Spleen (tissue), 11 donors: ENCODE measurements at regions not wholly inside any gene's neighbourhood (a gene's known extent, or its start where the extent isn't known, plus 50 kb on each side); places are given as distances from the start of the nearest gene placed in this dataset.

Experiments
- DNase-seq: peaks from one replicate; pipeline ENCODE4 v3.0.0-alpha.2; 2020
- H3K27ac ChIP-seq, 8 donors: fragments of 200-600 bp; sonication (generic) in 7 of 8; 1 replicate in 4 of 8; 2 replicates in 4 of 8; pipeline versions ENCODE4 v1.5.0 to v1.8.0; 2016 to 2021; ENCODE audit warnings: inconsistent platforms in 4 of 8, mild to moderate bottlenecking in 4 of 8, moderate library complexity in 1 of 8
- H3K27me3 ChIP-seq, 7 donors: fragments of 200-600 bp; sonication (generic) in 6 of 7; replicated peaks in 1 of 7; 1 replicate in 4 of 7; 2 replicates in 3 of 7; pipeline versions ENCODE4 v1.5.0 to v1.8.0; 2016 to 2021; ENCODE audit warnings: inconsistent platforms in 3 of 7, mild to moderate bottlenecking in 1 of 7
- H3K36me3 ChIP-seq, 6 donors: fragments of 200-600 bp; sonication (generic) in 5 of 6; 1 replicate in 4 of 6; 2 replicates in 2 of 6; pipeline versions ENCODE4 v1.5.0 to v1.8.0; 2016 to 2021; ENCODE audit warnings: inconsistent platforms in 2 of 6
- H3K4me1 ChIP-seq, 6 donors: fragments of 200-600 bp; sonication (generic) in 5 of 6; 1 replicate in 3 of 6; 2 replicates in 3 of 6; pipeline versions ENCODE4 v1.5.0 to v1.8.0; 2016 to 2021; ENCODE audit warnings: inconsistent platforms in 3 of 6
- H3K4me3 ChIP-seq, 8 donors: fragments of 200-600 bp; sonication (generic) in 7 of 8; 1 replicate in 4 of 8; 2 replicates in 4 of 8; pipeline versions ENCODE4 v1.5.0 to v1.8.0; 2016 to 2021; ENCODE audit warnings: inconsistent platforms in 4 of 8, mild to moderate bottlenecking in 4 of 8, moderate library complexity in 2 of 8
- H3K9me3 ChIP-seq, 8 donors: fragments of 200-600 bp; sonication (generic) in 7 of 8; 1 replicate in 4 of 8; 2 replicates in 4 of 8; pipeline versions ENCODE4 v1.5.0 to v1.8.0; 2016 to 2021; ENCODE audit warnings: inconsistent platforms in 4 of 8
- CTCF ChIP-seq, 11 experiments: fragments of 200-600 bp in 7 of 11; fragments of 450-650 bp in 4 of 11; sonication (generic) in 4 of 11; IDR thresholded peaks in 8 of 11; conservative IDR thresholded peaks in 3 of 11; 1 replicate in 7 of 11; 2 replicates in 4 of 11; pipeline versions ENCODE4 v1.4.0 to v1.8.0; 2016 to 2021; ENCODE audit warnings: antibody characterized with exemption in 11 of 11, inconsistent platforms in 4 of 11, mild to moderate bottlenecking in 1 of 11
- POLR2A ChIP-seq, 3 donors: fragments of 450-650 bp; IDR thresholded peaks; one replicate each; pipeline ENCODE4 v1.5.1; 2017; ENCODE audit warnings: antibody characterized with exemption in 3 of 3, mild to moderate bottlenecking in 1 of 3
- POLR2AphosphoS5 ChIP-seq, 3 donors: sonication (generic); formaldehyde crosslinking; IDR thresholded peaks; one replicate each; pipeline ENCODE4 v1.5.1; 2017; ENCODE audit warnings: antibody characterized with exemption in 3 of 3
- WGBS, 5 donors: extraction: QIAGEN DNeasy Blood & Tissue Kit in 3 of 5; methylation state at CpG; one replicate each; pipeline versions ENCODE4 v1.1.5 to v1.1.7; 2013 to 2018; 5-methylcytosine and 5-hydroxymethylcytosine counted together
- intact Hi-C: fragments of 100-400 bp; cut with DNase I; formaldehyde crosslinking; loops from one replicate; pipeline ENCODE4 v1.15.0; 2023; ENCODE audit warnings: low total_unique reads
- donor health status: healthy with polysubstance abuse.
- donor health status: DM: no; HTN: no; CAD: no; lungs with moderate emphysema.
- donor health status: DM: no; HTN: no; CAD: no.
- donor health status: Bipolar disorder and iron deficiency.
- donor health status: healthy.
- donor health status: DM: no; HTN: no; CAD: no.
- donor health status: DM: yes; HTN: yes; CAD: no.

GRCh38 chr16:50862818-50863643 lies 121.1 kb downstream of the CYLD start:
- Histone ChIP-seq H3K4me1 (no peaks in the 10 kb centered on the region), H3K9me3 (peaks cover 0 to 4% (median 0%) of the 10 kb centered on the region in 8 donors), H3K4me3 (no peak overlapping the region), H3K27me3 (no peaks in the 10 kb centered on the region), H3K27ac (no peak overlapping the region), H3K36me3 (no peaks in the 10 kb centered on the region)
- intact Hi-C loops = no loop called here
- 82 to 91% (median 86%) methylated on average over 21 to 25 of the region's 25 CpGs for WGBS, 5 donors
- TF ChIP-seq POLR2AphosphoS5 (IDR thresholded peaks at IDR 0.05) = no peak
- no peak for TF ChIP-seq POLR2A (IDR thresholded peaks at IDR 0.05)
- TF ChIP-seq CTCF (IDR thresholded peaks at IDR 0.05 in 8 of 11, conservative IDR thresholded peaks at IDR 0.05 in 3 of 11) = no peak
- no peak for DNase-seq

- H3K9me3 ChIP-seq = no peaks in the 10 kb centered on the region
- 58 to 73% (median 63%) methylated on average over 4 of the region's 4 CpGs for WGBS, 5 donors
- H3K4me1 ChIP-seq = no peaks in the 10 kb centered on the region
- H3K27ac ChIP-seq = no peak overlapping the region
- H3K27me3 ChIP-seq = peaks cover 0 to under 1% (median 0%) of the 10 kb centered on the region in 7 donors
- DNase-seq = no peak
- no peaks in the 10 kb centered on the region for H3K36me3 ChIP-seq
- no peak overlapping the region for H3K4me3 ChIP-seq
- TF ChIP-seq POLR2AphosphoS5 (IDR thresholded peaks at IDR 0.05) (no peak), CTCF (IDR thresholded peaks at IDR 0.05 in 8 of 11, conservative IDR thresholded peaks at IDR 0.05 in 3 of 11) (no peak), POLR2A (IDR thresholded peaks at IDR 0.05) (no peak)
- intact Hi-C loops = no loop called here
Measured at GRCh38 chr16:50861970-50862411, 120.1 kb downstream of the CYLD start.

- Histone ChIP-seq H3K4me3 (no peak overlapping the region), H3K36me3 (no peaks in the 10 kb centered on the region), H3K27ac (no peak overlapping the region), H3K27me3 (peaks cover 0 to 6% (median 0%) of the 10 kb centered on the region in 7 donors), H3K9me3 (peaks cover 0 to 4% (median 0%) of the 10 kb centered on the region in 8 donors), H3K4me1 (no peaks in the 10 kb centered on the region)
- WGBS, 5 donors = 75 to 86% (median 78%) methylated on average over 4 of the region's 4 CpGs
- DNase-seq = no peak
- intact Hi-C loops = no loop called here
- no peak for TF ChIP-seq CTCF (IDR thresholded peaks at IDR 0.05 in 8 of 11, conservative IDR thresholded peaks at IDR 0.05 in 3 of 11)
- TF ChIP-seq POLR2AphosphoS5 (IDR thresholded peaks at IDR 0.05) = no peak
- TF ChIP-seq POLR2A (IDR thresholded peaks at IDR 0.05) = no peak
Measured at GRCh38 chr16:50861451-50861850, 119.6 kb downstream of the CYLD start.

- H3K4me3 ChIP-seq = no peak overlapping the region
- intact Hi-C loops = no loop called here
- H3K27me3 ChIP-seq = peaks cover 0 to 6% (median 0%) of the 10 kb centered on the region in 7 donors
- DNase-seq = no peak
- no peaks in the 10 kb centered on the region for H3K36me3 ChIP-seq
- WGBS, 5 donors = 82 to 86% (median 84%) methylated on average over 12 of the region's 12 CpGs
- no peak for TF ChIP-seq CTCF (IDR thresholded peaks at IDR 0.05 in 8 of 11, conservative IDR thresholded peaks at IDR 0.05 in 3 of 11)
- TF ChIP-seq POLR2A (IDR thresholded peaks at IDR 0.05) = no peak
- no peak for TF ChIP-seq POLR2AphosphoS5 (IDR thresholded peaks at IDR 0.05)
- no peak overlapping the region for H3K27ac ChIP-seq
- H3K4me1 ChIP-seq = no peaks in the 10 kb centered on the region
- peaks cover 0 to 4% (median 0%) of the 10 kb centered on the region in 8 donors for H3K9me3 ChIP-seq
Measured at GRCh38 chr16:50859628-50860360, 117.9 kb downstream of the CYLD start.
